AG04450 (cell line): ENCODE measurements at regions not wholly inside any gene's neighbourhood (a gene's known extent, or its start where the extent isn't known, plus 50 kb on each side); places are given as distances from the start of the nearest gene placed in this dataset.
A peak's percentile ranks its signal among the peaks of the same experiment; 100 is the strongest.

Source experiments
- CTCF ChIA-PET: fragments of 300-600, 350-600 bp; formaldehyde crosslinking; extraction: SDS; loops from one replicate; lab custom pipeline; 2022; ENCODE audit warnings: antibody characterized with exemption, inconsistent platforms; lab: Charles Lee
- POLR2A ChIA-PET: fragments of 350-600 bp; formaldehyde crosslinking; extraction: SDS; loops from one replicate; lab custom pipeline; 2021; ENCODE audit warnings: antibody characterized with exemption, inconsistent platforms; lab: Yijun Ruan, JAX
- DNase-seq: peaks from one replicate; pipeline ENCODE4 v3.0.0-alpha.2; 2011; ENCODE audit warnings: low read depth, low spot score
- H3K27ac ChIP-seq: one replicate; pipeline ENCODE4 v1.5.1; 2012; ENCODE audit warnings: low read depth, low read length, control low read depth
- H3K27me3 ChIP-seq: one replicate; pipeline ENCODE4 v1.6.0; 2012; ENCODE audit warnings: low read length; ENCODE audit not compliant: control insufficient read depth, insufficient read depth
- H3K4me3 ChIP-seq: 2 replicates; pipeline ENCODE4 v1.5.1; 2011; ENCODE audit warnings: mild to moderate bottlenecking, low read depth, low read length, control low read depth
- H3K9me3 ChIP-seq: 2 replicates; pipeline ENCODE4 v1.5.1; 2012; ENCODE audit warnings: low read length; ENCODE audit not compliant: control insufficient read depth, insufficient read depth
- TF ChIP-seq, protein P1 (sequence below): IDR thresholded peaks from 2 replicates; pipeline ENCODE4 v1.5.1; 2011; ENCODE audit warnings: low read depth, low read length, control low read depth, inconsistent platforms

DNA sequence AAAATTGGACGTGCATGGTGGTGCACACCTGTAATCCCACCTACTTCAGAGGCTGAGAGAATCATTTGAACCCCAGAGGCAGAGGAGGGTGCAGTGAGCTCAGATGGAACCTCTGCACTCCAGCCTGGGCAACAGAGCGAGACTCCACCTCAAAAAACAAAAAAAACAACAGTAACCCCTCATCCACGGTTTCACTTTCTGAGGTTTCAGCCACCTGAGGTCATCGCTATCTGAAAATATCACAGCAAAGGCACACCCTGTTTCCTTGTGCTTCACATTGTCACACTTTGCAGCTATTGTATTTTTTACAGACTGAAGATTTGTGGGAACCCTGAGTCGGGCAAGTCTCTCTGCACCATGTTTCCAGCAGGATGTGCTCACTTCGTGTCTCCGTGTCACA lies 54.1 kb upstream of the FOXQ1 start:
- ChIA-PET POLR2A (no interaction called here), CTCF (no interaction called here)
- H3K27me3 ChIP-seq = no peaks in the 10 kb centered on the region
- H3K4me3 ChIP-seq = no peak overlapping the region
- DNase-seq = no peak
- no peaks in the 10 kb centered on the region for H3K9me3 ChIP-seq
- TF ChIP-seq, protein P1, sequence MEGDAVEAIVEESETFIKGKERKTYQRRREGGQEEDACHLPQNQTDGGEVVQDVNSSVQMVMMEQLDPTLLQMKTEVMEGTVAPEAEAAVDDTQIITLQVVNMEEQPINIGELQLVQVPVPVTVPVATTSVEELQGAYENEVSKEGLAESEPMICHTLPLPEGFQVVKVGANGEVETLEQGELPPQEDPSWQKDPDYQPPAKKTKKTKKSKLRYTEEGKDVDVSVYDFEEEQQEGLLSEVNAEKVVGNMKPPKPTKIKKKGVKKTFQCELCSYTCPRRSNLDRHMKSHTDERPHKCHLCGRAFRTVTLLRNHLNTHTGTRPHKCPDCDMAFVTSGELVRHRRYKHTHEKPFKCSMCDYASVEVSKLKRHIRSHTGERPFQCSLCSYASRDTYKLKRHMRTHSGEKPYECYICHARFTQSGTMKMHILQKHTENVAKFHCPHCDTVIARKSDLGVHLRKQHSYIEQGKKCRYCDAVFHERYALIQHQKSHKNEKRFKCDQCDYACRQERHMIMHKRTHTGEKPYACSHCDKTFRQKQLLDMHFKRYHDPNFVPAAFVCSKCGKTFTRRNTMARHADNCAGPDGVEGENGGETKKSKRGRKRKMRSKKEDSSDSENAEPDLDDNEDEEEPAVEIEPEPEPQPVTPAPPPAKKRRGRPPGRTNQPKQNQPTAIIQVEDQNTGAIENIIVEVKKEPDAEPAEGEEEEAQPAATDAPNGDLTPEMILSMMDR = no peak
- no peak overlapping the region for H3K27ac ChIP-seq

DNA sequence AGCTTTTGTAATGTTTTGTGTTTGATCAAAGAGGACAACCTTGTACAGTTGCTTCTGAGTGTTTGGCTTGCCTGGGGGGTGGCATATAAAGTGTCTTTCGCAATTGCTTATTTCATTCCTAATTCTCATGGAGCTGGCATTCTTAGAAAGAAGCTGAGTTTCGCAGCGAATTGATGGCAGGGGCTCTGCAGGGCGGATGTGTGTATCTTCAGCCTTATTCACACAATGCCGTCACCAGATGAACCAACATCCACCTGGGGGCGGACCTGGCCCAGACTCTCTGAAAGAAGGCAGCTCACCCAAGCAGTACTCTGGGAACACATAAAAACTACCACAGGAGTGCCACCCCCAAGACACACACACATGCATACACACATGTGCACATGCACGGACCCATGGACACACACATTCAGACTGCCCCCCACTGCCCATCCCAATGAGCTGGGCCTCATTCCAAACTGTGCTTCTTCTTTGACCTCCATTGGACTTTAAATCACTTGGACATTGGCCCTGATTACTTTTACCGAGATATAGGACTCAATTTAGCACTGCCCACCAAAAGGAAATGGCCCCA lies 55.4 kb upstream of the FOXQ1 start:
- ChIA-PET POLR2A (no interaction called here), CTCF (no interaction called here)
- peaks cover under 1% of the 10 kb centered on the region for H3K27me3 ChIP-seq
- H3K27ac ChIP-seq = no peak overlapping the region
- DNase-seq = no peak
- H3K4me3 ChIP-seq = no peak overlapping the region
- TF ChIP-seq, protein P1 = no peak
- no peaks in the 10 kb centered on the region for H3K9me3 ChIP-seq

DNA sequence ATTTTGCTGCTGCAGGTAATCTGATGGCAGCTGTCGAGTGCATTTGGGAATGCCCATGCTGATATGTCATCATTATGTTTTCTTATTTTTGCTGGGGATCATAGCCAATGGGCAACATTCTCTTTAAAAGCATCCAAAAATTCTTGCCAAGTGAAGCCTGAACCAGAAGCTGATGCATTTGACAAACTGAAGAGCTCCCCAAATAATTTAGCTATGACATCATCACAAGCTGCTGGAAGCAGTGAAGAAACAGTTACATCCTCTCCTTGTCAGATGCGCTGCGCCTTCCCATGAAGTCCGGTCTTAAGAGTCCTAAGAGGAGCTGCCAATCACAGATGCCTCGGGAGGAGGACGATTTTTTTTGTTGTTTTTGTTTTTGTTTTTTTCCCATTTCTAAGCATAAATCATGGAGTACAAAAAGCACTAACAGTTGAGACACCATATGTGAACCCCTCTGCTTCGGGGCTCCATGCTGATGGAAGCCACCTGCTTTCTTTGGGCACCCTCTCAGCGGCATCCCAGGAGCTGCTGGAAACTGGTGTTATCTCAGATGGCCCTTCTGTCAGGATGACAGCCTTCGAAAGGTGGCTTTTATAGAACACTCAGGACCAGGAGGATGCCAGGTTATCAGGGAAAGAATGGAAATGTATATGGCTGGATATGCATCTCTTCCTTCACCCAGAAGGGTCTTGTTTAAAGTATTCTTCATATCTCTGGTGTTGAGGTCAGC lies 56.1 kb upstream of the FOXQ1 start:
- DNase-seq = peak; percentile 13
- ChIA-PET CTCF (no interaction called here), POLR2A (no interaction called here)
- Histone ChIP-seq H3K27me3 (peaks cover 3% of the 10 kb centered on the region), H3K9me3 (no peaks in the 10 kb centered on the region), H3K4me3 (no peak overlapping the region), H3K27ac (no peak overlapping the region)
- TF ChIP-seq, protein P1 = no peak

DNA sequence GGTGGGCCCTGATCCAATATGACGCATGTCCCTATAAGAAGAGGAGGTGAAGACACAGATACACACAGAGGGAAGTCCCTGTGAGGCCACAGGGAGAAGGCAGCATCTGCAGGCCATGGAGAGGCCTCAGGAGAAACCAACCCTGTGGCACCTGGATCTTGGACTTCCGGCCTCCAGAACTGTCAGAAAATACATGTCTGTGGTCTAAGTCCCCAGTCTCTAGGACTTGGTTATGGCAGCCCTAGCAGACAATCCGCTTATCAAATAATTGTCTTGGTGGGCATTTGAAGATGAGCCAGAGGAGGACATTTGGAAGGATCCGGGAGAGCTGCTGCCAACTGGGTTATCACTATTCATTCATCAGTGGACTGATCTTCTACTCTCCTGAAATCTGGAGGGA lies 57.6 kb upstream of the FOXQ1 start:
- H3K27me3 ChIP-seq = peaks cover 3% of the 10 kb centered on the region
- TF ChIP-seq, protein P1 = no peak
- H3K4me3 ChIP-seq = no peak overlapping the region
- H3K27ac ChIP-seq = no peak overlapping the region
- DNase-seq = no peak
- H3K9me3 ChIP-seq = no peaks in the 10 kb centered on the region
- ChIA-PET POLR2A (no interaction called here), CTCF (no interaction called here)

DNA sequence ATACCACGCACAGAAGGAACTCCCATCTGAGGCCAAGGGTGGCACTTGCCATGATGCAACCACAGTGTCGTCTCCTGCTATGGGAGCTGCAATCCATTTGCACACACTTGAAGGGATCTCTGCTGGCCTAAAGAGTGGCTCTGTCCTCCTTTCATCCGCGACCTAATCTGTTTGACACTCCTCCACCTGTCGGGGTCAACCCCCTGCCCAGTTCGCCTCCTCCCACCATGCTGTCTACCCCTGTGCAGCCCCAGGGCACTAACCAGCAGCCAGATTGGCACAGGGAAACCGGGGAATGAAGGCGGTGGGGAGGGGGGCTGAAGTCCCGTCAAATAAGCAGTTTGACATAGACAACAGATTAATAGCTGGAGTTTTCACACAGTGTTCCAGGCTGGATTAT lies 58.1 kb upstream of the FOXQ1 start:
- DNase-seq = no peak
- H3K27me3 ChIP-seq = peaks cover 3% of the 10 kb centered on the region
- TF ChIP-seq, protein P1 = no peak
- ChIA-PET CTCF (no interaction called here), POLR2A (no interaction called here)
- H3K4me3 ChIP-seq = no peak overlapping the region
- H3K27ac ChIP-seq = no peak overlapping the region
- no peaks in the 10 kb centered on the region for H3K9me3 ChIP-seq
